K562 (cell line): ENCODE measurements at regions not wholly inside any gene's neighbourhood (a gene's known extent, or its start where the extent isn't known, plus 50 kb on each side); places are given as distances from the start of the nearest gene placed in this dataset.

ENCODE experiments used
- AFF1 ChIP-seq, 2 experiments: fragments of 450-650 bp; IDR thresholded peaks; 2 replicates each; pipeline ENCODE4 v1.6.1; 2018; ENCODE audit warnings: mild to moderate bottlenecking in 2 of 2, low read depth in 1 of 2; ENCODE audit not compliant: partially characterized antibody in 2 of 2
- DACH1 ChIP-seq: fragments of 450-650 bp; IDR thresholded peaks from 2 replicates; pipeline ENCODE4 v1.6.1; 2018; ENCODE audit not compliant: partially characterized antibody
- DLX4 ChIP-seq: fragments of 250-450 bp; sonication (Bioruptor Pico); IDR thresholded peaks from 2 replicates; pipeline ENCODE4 v1.6.1; 2021; ENCODE audit warnings: mild to moderate bottlenecking
- LEF1 ChIP-seq: fragments of 450-650 bp; IDR thresholded peaks from 2 replicates; pipeline ENCODE4 v1.6.1; 2016; ENCODE audit warnings: mild to moderate bottlenecking
- MEF2D ChIP-seq: conservative IDR thresholded peaks from 2 replicates; pipeline ENCODE4 v1.6.1; 2016; ENCODE audit warnings: low read depth, missing genetic modification characterization, missing compliant biosample characterization
- POLR3A ChIP-seq: IDR thresholded peaks from 2 replicates; pipeline ENCODE4 v1.6.1; 2011; ENCODE audit warnings: borderline replicate concordance, mild to moderate bottlenecking, moderate library complexity; ENCODE audit not compliant: insufficient read length, insufficient read depth; ENCODE audit errors: extremely low read depth
- RBM22 ChIP-seq: fragments of 200-400 bp; formaldehyde crosslinking; IDR thresholded peaks from 2 replicates; pipeline ENCODE4 v1.6.1; 2018; ENCODE audit warnings: low read length, low read depth; ENCODE audit not compliant: poor library complexity, severe bottlenecking
- SIX5 ChIP-seq, 2 experiments: IDR thresholded peaks; 2 replicates each; pipeline ENCODE4 v1.6.1; 2011; ENCODE audit warnings: low read length in 2 of 2, borderline replicate concordance in 1 of 2, low read depth in 1 of 2, mild to moderate bottlenecking in 1 of 2, moderate library complexity in 1 of 2; ENCODE audit not compliant: insufficient read depth in 1 of 2
- TAF1 ChIP-seq: IDR thresholded peaks from 2 replicates; pipeline ENCODE4 v1.6.1; 2011; ENCODE audit warnings: mild to moderate bottlenecking, low read length, moderate library complexity; ENCODE audit not compliant: insufficient read depth, control insufficient read depth, severe bottlenecking; ENCODE audit errors: extremely low read depth
- TAF15 ChIP-seq: fragments of 200-400 bp; formaldehyde crosslinking; IDR thresholded peaks from 2 replicates; pipeline ENCODE4 v1.6.1; 2017; ENCODE audit warnings: mild to moderate bottlenecking, low read depth, low read length, moderate library complexity
- ZFX ChIP-seq: sonication (generic); formaldehyde crosslinking; IDR thresholded peaks from 2 replicates; pipeline ENCODE4 v1.8.0; 2022; ENCODE audit warnings: mild to moderate bottlenecking, missing genetic modification reagents, moderate library complexity
- ZNF124 ChIP-seq: sonication (generic); formaldehyde crosslinking; IDR thresholded peaks from 2 replicates; pipeline ENCODE4 v1.8.1; 2022; ENCODE audit warnings: missing genetic modification reagents
- ZNF197 ChIP-seq: fragments of 200-800 bp; sonication (Bioruptor generic); IDR thresholded peaks from 2 replicates; pipeline ENCODE4 v1.6.1; 2016; ENCODE audit warnings: low read depth, missing genetic modification characterization, missing compliant biosample characterization
- ZNF436 ChIP-seq: fragments of 250-450, 450-650 bp; sonication (Bioruptor Pico); formaldehyde crosslinking; IDR thresholded peaks from 2 replicates; pipeline ENCODE4 v1.7.0; 2020; ENCODE audit warnings: mild to moderate bottlenecking
- ZNF717 ChIP-seq: fragments of 250-450 bp; sonication (Bioruptor Pico); IDR thresholded peaks from 2 replicates; pipeline ENCODE4 v1.5.0; 2021
- TF ChIP-seq, protein P1 (sequence below): fragments of 250-450 bp; sonication (Bioruptor Pico); IDR thresholded peaks from 2 replicates; pipeline ENCODE4 v1.5.0; 2021; ENCODE audit warnings: mild to moderate bottlenecking, moderate library complexity
- TF ChIP-seq, protein P2 (sequence below): fragments of 450-650 bp; formaldehyde crosslinking; conservative IDR thresholded peaks from 2 replicates; pipeline ENCODE4 v1.4.0; 2022; ENCODE audit warnings: mild to moderate bottlenecking, missing genetic modification characterization

DNA sequence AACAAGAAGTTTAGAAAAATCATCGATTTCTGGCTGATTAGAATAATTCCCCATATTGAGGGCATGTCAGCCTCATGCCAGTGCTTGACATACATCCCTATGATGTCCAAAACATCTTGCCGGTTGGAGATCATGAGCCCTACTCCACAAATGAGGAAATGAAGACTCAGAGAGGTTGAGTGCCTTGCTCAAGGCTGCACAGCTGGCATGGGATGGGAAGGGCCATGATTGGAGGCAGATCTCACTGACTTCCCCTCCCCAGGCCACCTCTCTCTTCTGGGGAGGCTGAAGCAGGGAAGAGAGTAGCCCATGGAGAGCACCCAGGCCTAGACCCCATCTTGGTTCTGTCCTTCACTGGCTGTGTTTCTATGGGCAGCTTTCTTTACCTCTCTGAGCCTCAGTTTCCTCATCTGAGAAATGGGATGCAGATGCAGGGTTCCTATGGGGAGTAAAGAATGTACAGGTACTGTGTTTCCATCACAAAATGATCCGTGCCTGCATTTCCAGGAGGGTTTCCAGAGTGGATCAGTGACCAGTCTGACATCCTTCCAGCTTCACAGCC, 145.7 kb downstream of the SYF2 start (continued):
- TF ChIP-seq AFF1 (IDR thresholded peaks at IDR 0.05; ENCODE audit: low read depth in 1 of 2, partially characterized antibody in 2 of 2) (no peak), ZNF717 (CRISPR knock-in tag) (no peak), MEF2D (tag) (no peak), DLX4 (no peak), DACH1 (no peak), LEF1 (no peak), SIX5 (IDR thresholded peaks at IDR 0.05; ENCODE audit: borderline replicate concordance in 1 of 2, insufficient read depth in 1 of 2, low read depth in 1 of 2, low read length in 2 of 2) (no peak), ZNF124 (CRISPR knock-in tag) (no peak), POLR3A (no peak), RBM22 (no peak), TAF15 (no peak), TAF1 (no peak), ZNF436 (CRISPR knock-in tag) (no peak), ZNF197 (CRISPR knock-in tag) (no peak), ZFX (CRISPR knock-in tag) (no peak)
- TF ChIP-seq, protein P1, sequence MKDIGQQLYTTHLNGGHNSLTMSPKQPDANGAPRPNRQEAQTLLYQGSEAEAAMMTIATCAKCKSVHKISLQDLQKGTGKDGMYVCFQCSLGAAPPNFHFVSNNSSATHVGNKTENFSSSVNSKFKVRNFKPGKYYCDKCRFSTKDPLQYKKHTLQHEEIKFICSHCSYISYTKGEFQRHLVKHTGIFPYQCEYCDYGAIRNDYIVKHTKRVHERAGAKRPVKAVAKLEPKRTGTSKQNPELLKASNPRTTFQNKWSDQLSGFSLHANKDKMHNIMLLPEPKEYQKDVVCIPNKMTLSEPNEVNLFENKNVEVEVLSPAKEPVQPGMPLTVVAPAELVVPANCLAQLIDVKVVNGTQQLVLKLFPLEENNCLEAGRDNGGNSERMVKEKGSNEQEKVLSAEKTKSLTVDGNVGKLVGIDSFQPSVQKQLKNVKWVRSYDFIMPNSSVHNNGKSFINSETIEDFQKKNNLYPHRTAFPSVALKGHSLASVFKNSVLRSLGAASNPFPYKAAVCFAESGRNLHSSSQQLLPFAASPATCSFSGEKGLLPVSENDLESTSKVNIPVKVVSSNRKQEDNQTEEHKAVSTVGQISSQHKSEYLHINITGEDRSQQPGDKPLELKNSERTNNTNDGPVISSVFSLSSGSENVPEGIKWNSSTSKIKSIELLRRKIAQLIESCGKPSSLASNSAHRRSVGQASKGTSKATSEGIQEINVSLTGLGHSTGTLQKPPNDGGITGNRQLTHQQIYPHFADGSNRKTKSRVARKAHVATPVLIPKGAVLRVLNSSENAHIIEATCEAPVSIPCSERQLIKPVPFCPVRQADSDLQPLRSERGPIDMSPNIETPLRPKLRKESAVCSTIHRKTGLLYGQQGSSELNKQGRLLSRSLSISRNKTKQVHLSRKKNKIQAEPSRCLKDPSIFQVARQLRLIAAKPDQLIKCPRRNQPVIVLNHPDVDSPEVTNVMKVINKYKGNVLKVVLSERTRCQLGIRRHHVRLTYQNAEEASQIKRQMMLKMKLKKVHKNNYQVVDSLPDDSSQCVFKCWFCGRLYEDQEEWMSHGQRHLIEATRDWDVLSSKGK (CRISPR knock-in tag), result no peak
- TF ChIP-seq, protein P2, sequence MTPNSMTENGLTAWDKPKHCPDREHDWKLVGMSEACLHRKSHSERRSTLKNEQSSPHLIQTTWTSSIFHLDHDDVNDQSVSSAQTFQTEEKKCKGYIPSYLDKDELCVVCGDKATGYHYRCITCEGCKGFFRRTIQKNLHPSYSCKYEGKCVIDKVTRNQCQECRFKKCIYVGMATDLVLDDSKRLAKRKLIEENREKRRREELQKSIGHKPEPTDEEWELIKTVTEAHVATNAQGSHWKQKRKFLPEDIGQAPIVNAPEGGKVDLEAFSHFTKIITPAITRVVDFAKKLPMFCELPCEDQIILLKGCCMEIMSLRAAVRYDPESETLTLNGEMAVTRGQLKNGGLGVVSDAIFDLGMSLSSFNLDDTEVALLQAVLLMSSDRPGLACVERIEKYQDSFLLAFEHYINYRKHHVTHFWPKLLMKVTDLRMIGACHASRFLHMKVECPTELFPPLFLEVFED (CRISPR knock-in tag), result no peak
